Tibial nerve (tissue), 4 donors: ENCODE measurements at regions not wholly inside any gene's neighbourhood (a gene's known extent, or its start where the extent isn't known, plus 50 kb on each side); places are given as distances from the start of the nearest gene placed in this dataset.

Experiments used
- DNase-seq, 2 donors: peaks; one replicate each; pipeline ENCODE4 v3.0.0-alpha.2; 2019; ENCODE audit warnings: low spot score in 2 of 2
- H3K27ac ChIP-seq, 4 donors: fragments of 200-600 bp; sonication (generic) in 3 of 4; one replicate each; pipeline ENCODE4 v1.5.1; 2017 to 2019; ENCODE audit warnings: mild to moderate bottlenecking in 1 of 4
- H3K27me3 ChIP-seq, 2 donors: fragments of 200-600 bp; sonication (generic) in 1 of 2; one replicate each; pipeline versions ENCODE4 v1.5.1 to v1.6.0; 2017 to 2019
- H3K36me3 ChIP-seq, 3 donors: fragments of 200-600 bp; sonication (generic); one replicate each; pipeline ENCODE4 v1.5.1; 2018 to 2019
- H3K4me1 ChIP-seq, 4 donors: fragments of 200-600 bp; sonication (generic) in 3 of 4; one replicate each; pipeline ENCODE4 v1.5.1; 2017 to 2019
- H3K4me3 ChIP-seq, 4 donors: fragments of 200-600 bp; sonication (generic) in 3 of 4; one replicate each; pipeline ENCODE4 v1.5.1; 2017 to 2019; ENCODE audit warnings: mild to moderate bottlenecking in 1 of 4, moderate library complexity in 1 of 4
- H3K9me3 ChIP-seq, 4 donors: fragments of 200-600 bp; sonication (generic) in 3 of 4; one replicate each; pipeline ENCODE4 v1.5.1; 2017 to 2019
- EP300 ChIP-seq, 2 donors: sonication (generic); formaldehyde crosslinking; IDR thresholded peaks; one replicate each; pipeline ENCODE4 v1.6.1; 2017; ENCODE audit warnings: antibody characterized with exemption in 2 of 2, mild to moderate bottlenecking in 1 of 2
- POLR2A ChIP-seq, 2 donors: fragments of 450-650 bp; IDR thresholded peaks; one replicate each; pipeline ENCODE4 v1.6.1; 2017; ENCODE audit warnings: antibody characterized with exemption in 2 of 2, mild to moderate bottlenecking in 2 of 2, moderate library complexity in 2 of 2
- WGBS, 2 donors: methylation state at CpG; one replicate each; pipeline ENCODE4 v1.1.5; 2018; 5-methylcytosine and 5-hydroxymethylcytosine counted together
- TF ChIP-seq, protein P1 (sequence below), 5 experiments: fragments of 200-600 bp in 3 of 5; fragments of 450-650 bp in 2 of 5; sonication (generic) in 3 of 5; IDR thresholded peaks; one replicate each; pipeline ENCODE4 v1.5.1; 2016 to 2019; ENCODE audit warnings: antibody characterized with exemption in 5 of 5, mild to moderate bottlenecking in 3 of 5, moderate library complexity in 2 of 5

DNA sequence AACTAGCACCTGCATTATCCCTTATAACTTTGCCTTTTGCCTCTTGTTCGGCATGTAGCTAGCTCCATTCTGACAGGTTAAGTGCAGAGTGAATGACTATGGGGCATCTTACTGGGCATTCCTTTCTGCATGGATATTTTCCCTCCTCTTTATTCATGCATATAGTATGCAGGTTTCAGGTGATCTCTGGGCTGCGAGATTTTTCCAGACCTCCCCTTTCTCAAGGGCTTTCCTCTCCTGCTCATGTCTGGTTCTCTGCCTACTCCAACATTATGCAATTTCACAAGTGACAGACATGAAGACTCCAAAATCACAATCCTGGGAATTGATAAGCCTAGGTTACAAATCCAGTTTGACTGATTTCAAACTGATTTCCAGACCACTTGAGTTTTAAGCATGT, 503.8 kb downstream of the NXPH1 start:
- DNase-seq: no peak
- no peak overlapping the region for H3K27ac ChIP-seq
- no peak for TF ChIP-seq POLR2A (IDR thresholded peaks at IDR 0.05)
- TF ChIP-seq EP300 (IDR thresholded peaks at IDR 0.05): no peak
- TF ChIP-seq, protein P1, sequence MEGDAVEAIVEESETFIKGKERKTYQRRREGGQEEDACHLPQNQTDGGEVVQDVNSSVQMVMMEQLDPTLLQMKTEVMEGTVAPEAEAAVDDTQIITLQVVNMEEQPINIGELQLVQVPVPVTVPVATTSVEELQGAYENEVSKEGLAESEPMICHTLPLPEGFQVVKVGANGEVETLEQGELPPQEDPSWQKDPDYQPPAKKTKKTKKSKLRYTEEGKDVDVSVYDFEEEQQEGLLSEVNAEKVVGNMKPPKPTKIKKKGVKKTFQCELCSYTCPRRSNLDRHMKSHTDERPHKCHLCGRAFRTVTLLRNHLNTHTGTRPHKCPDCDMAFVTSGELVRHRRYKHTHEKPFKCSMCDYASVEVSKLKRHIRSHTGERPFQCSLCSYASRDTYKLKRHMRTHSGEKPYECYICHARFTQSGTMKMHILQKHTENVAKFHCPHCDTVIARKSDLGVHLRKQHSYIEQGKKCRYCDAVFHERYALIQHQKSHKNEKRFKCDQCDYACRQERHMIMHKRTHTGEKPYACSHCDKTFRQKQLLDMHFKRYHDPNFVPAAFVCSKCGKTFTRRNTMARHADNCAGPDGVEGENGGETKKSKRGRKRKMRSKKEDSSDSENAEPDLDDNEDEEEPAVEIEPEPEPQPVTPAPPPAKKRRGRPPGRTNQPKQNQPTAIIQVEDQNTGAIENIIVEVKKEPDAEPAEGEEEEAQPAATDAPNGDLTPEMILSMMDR (IDR thresholded peaks at IDR 0.05): no peak
- H3K27me3 ChIP-seq: no peaks in the 10 kb centered on the region
- no peak overlapping the region for H3K4me3 ChIP-seq
- no peaks in the 10 kb centered on the region for H3K9me3 ChIP-seq
- H3K36me3 ChIP-seq: no peaks in the 10 kb centered on the region
- H3K4me1 ChIP-seq: no peaks in the 10 kb centered on the region
- 85 to 92% methylated on average over 2 of the region's 2 CpGs for WGBS, 2 donors

DNA sequence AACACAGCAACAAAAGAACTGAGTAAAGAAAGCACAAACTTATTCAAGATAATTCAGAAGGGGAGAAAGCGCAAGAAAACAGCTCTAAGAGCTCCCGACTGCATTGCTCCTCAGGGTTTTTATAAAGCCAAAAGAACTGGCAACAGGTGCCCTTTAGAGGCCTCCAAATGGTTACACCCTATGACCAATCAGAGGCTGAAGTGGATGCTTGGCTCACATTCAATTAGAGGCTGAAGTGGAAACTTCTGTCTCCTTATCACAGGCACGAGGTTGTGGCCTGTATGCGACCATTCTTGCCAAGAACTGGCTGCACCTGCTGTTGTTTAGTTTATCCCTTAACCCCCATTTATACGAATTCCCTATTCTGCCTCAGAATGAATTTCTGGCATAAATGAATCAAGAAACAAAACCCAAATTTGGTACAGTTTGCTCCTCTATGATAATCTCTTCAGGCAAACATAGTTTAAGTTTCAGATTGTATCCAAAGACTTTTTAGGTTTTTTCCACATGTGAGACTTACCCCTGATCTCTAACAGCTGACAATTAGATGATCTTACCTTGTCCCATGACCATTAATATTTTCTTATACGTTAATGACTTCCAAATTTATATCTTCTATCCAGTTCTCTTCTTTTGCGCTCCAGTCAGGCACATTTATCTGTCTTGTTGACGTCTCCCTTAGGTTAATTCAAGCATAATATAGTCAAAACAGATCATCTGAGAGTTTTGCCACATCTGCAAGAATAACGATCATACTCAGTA, 504.8 kb downstream of the NXPH1 start:
- DNase-seq: no peak
- TF ChIP-seq EP300 (IDR thresholded peaks at IDR 0.05) (no peak), POLR2A (IDR thresholded peaks at IDR 0.05) (no peak)
- TF ChIP-seq, protein P1 (IDR thresholded peaks at IDR 0.05): no peak
- Histone ChIP-seq H3K27ac (no peak overlapping the region), H3K4me1 (no peaks in the 10 kb centered on the region), H3K4me3 (no peak overlapping the region), H3K9me3 (no peaks in the 10 kb centered on the region), H3K36me3 (no peaks in the 10 kb centered on the region), H3K27me3 (no peaks in the 10 kb centered on the region)
- 68 to 73% methylated on average over 9 of the region's 9 CpGs for WGBS, 2 donors

DNA sequence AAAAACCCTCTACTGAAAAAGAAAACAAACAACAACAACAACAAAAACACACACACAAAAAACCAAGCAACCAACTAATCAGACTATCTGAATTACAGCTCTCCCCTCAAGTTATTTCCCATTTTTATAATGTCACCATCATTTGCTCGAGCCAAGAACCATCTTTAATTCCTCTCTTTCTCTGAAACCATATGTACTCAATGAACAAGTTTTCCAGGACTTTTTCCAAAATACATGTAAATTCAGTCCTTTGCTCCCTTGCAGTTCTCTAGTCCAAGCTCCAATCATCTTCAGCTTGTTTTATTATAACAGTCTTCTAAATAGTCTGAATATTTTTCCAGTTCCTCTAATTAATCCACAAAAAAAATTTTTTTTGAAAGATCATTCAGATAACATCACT, 506.0 kb downstream of the NXPH1 start:
- H3K4me1 ChIP-seq: no peaks in the 10 kb centered on the region
- DNase-seq: no peak
- H3K27me3 ChIP-seq: no peaks in the 10 kb centered on the region
- WGBS, 2 donors: 67 to 72% methylated on average over 1 of the region's 1 CpG
- TF ChIP-seq EP300 (IDR thresholded peaks at IDR 0.05) (no peak), POLR2A (IDR thresholded peaks at IDR 0.05) (no peak)
- TF ChIP-seq, protein P1 (IDR thresholded peaks at IDR 0.05): no peak
- no peak overlapping the region for H3K27ac ChIP-seq
- H3K36me3 ChIP-seq: no peaks in the 10 kb centered on the region
- H3K4me3 ChIP-seq: no peak overlapping the region
- H3K9me3 ChIP-seq: no peaks in the 10 kb centered on the region

DNA sequence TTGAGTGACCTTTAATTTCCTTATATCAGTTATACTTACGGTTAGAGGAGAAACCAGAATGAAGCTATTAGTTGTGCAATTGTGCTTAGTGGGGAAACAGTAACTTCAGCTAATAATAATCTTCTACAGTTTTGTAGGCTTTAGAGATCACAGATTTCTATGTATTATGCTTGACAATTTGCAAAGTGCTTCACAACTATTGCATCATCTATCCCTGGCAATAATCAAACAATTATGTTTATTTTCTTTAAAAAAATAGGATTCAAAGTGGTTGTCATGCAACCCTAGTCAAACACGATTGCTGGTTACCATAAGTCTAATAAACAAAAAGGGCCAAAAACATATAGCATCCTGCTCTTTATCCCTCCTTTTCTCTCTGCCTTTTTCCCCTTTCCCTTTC, 530.3 kb downstream of the NXPH1 start:
- Histone ChIP-seq H3K36me3 (no peaks in the 10 kb centered on the region), H3K27me3 (no peaks in the 10 kb centered on the region), H3K27ac (no peak overlapping the region), H3K9me3 (no peaks in the 10 kb centered on the region), H3K4me1 (no peaks in the 10 kb centered on the region), H3K4me3 (no peak overlapping the region)
- no peak for DNase-seq
- TF ChIP-seq, protein P1 (IDR thresholded peaks at IDR 0.05): no peak
- TF ChIP-seq EP300 (IDR thresholded peaks at IDR 0.05): no peak
- no peak for TF ChIP-seq POLR2A (IDR thresholded peaks at IDR 0.05)
- WGBS, 2 donors: 74 to 84% methylated on average over 2 of the region's 2 CpGs

DNA sequence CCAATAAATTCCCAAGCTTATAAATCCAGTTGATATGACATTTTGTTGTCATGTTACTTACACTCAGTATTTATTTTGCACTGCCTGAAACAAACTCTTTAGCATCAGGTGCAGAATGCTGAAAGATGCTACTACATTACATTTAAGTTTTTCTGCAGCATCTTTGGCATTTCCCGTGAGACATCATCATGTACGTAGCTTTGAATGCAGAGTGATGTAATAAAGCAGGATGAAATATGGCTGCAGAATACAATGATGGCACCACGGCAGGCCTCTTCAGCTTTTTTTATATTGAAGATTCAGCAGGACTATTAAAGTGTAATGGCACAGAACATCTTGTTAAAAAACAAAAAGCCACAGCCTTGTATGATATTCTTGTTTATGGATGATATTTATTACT, 531.8 kb downstream of the NXPH1 start:
- H3K27ac ChIP-seq: no peak overlapping the region
- TF ChIP-seq POLR2A (IDR thresholded peaks at IDR 0.05): no peak
- no peak for TF ChIP-seq EP300 (IDR thresholded peaks at IDR 0.05)
- TF ChIP-seq, protein P1 (IDR thresholded peaks at IDR 0.05): no peak
- H3K4me3 ChIP-seq: no peak overlapping the region
- 69 to 70% methylated on average over 3 of the region's 3 CpGs for WGBS, 2 donors
- no peak for DNase-seq
- H3K4me1 ChIP-seq: no peaks in the 10 kb centered on the region
- H3K36me3 ChIP-seq: no peaks in the 10 kb centered on the region
- no peaks in the 10 kb centered on the region for H3K9me3 ChIP-seq
- no peaks in the 10 kb centered on the region for H3K27me3 ChIP-seq
